H1 (cell line): ENCODE measurements at regions not wholly inside any gene's neighbourhood (a gene's known extent, or its start where the extent isn't known, plus 50 kb on each side); places are given as distances from the start of the nearest gene placed in this dataset.
"Not testable (repeated sequence)": the region's sequence is repeated elsewhere in the genome, so short reads cannot be mapped to it uniquely, and the experiment has no call there.

ENCODE experiments used
- CTCF ChIA-PET: fragments of 300-600 bp; sonication (Branson Sonifier 250); formaldehyde crosslinking; loops from one replicate; lab custom pipeline; 2021; ENCODE audit not compliant: partially characterized antibody; lab: Charles Lee
- POLR2A ChIA-PET: fragments of 300-600 bp; sonication (Branson Sonifier 250); formaldehyde crosslinking; loops from one replicate; lab custom pipeline; 2021; ENCODE audit warnings: inconsistent platforms; ENCODE audit not compliant: partially characterized antibody; lab: Charles Lee
- DNase-seq, 2 experiments: peaks; one replicate each; pipeline versions ENCODE4 v3.0.0 to v3.0.0-alpha.2; 2010 to 2022; ENCODE audit warnings: low spot score in 2 of 2, low read depth in 1 of 2, mixed read lengths in 1 of 2
- FAIRE-seq: peaks from 2 replicates; lab custom pipeline; 2011; peaks lifted over from hg19 to GRCh38; lab: Jason Lieb, UNC
- H2AFZ ChIP-seq: 2 replicates; pipeline ENCODE4 v1.8.1; 2012; ENCODE audit warnings: low read length, inconsistent platforms
- H2AK5ac ChIP-seq: 2 replicates; pipeline ENCODE4 v1.6.1; 2013; ENCODE audit warnings: low read depth, low read length
- H2BK120ac ChIP-seq: replicated peaks from 2 replicates; pipeline ENCODE3; 2013; ENCODE audit warnings: low read depth, low read length, inconsistent platforms
- H2BK12ac ChIP-seq: 2 replicates; pipeline ENCODE4 v1.6.1; 2013; ENCODE audit warnings: low read depth, low read length
- H2BK15ac ChIP-seq: 2 replicates; pipeline ENCODE4 v1.6.1; 2013; ENCODE audit warnings: low read length
- H2BK20ac ChIP-seq: 2 replicates; pipeline ENCODE4 v1.6.1; 2013; ENCODE audit warnings: low read length
- H2BK5ac ChIP-seq: 2 replicates; pipeline ENCODE4 v1.6.1; 2013; ENCODE audit warnings: low read depth, low read length
- H3K14ac ChIP-seq: 2 replicates; pipeline ENCODE4 v1.6.1; 2013; ENCODE audit warnings: inconsistent platforms; ENCODE audit not compliant: insufficient read length
- H3K18ac ChIP-seq: 2 replicates; pipeline ENCODE4 v1.6.1; 2013; ENCODE audit warnings: low read length; ENCODE audit errors: extremely low read depth
- H3K23ac ChIP-seq: 2 replicates; pipeline ENCODE4 v1.6.1; 2013; ENCODE audit warnings: inconsistent platforms; ENCODE audit not compliant: insufficient read length
- H3K23me2 ChIP-seq: 2 replicates; pipeline ENCODE4 v1.6.1; 2013; ENCODE audit warnings: low read depth, low read length
- H3K27ac ChIP-seq: 2 replicates; pipeline ENCODE4 v1.6.1; 2011; ENCODE audit warnings: low read depth, low read length, inconsistent platforms
- H3K27me3 ChIP-seq, 4 experiments: replicated peaks in 1 of 4; 1 replicate in 1 of 4; 2 replicates in 3 of 4; pipeline versions ENCODE4 v1.6.1 to v1.8.1; 2011 to 2013; ENCODE audit warnings: low read length in 3 of 4, mild to moderate bottlenecking in 3 of 4, inconsistent platforms in 2 of 4, mixed read lengths in 2 of 4, moderate library complexity in 1 of 4; ENCODE audit not compliant: control insufficient read depth in 3 of 4, insufficient read depth in 3 of 4; ENCODE audit errors: extremely low read depth in 1 of 4
- H3K36me3 ChIP-seq, 4 experiments: 2 replicates each; pipeline versions ENCODE4 v1.6.1 to v1.8.1; 2011 to 2013; ENCODE audit warnings: mild to moderate bottlenecking in 4 of 4, low read length in 3 of 4, moderate library complexity in 2 of 4, control low read depth in 1 of 4, inconsistent platforms in 1 of 4; ENCODE audit not compliant: insufficient read depth in 4 of 4, control insufficient read depth in 2 of 4
- H3K4ac ChIP-seq: replicated peaks from 2 replicates; pipeline ENCODE3; 2013; ENCODE audit warnings: low read length, low read depth, mixed read lengths, inconsistent platforms; ENCODE audit not compliant: insufficient read length
- H3K4me1 ChIP-seq, 4 experiments: replicated peaks in 1 of 4; 1 replicate in 1 of 4; 2 replicates in 3 of 4; pipeline versions ENCODE4 v1.6.1 to v1.8.1; 2011 to 2013; ENCODE audit warnings: low read length in 3 of 4, inconsistent platforms in 2 of 4, mixed read lengths in 1 of 4; ENCODE audit not compliant: insufficient read depth in 4 of 4, control insufficient read depth in 3 of 4
- H3K4me2 ChIP-seq, 2 experiments: 2 replicates each; pipeline versions ENCODE4 v1.6.1 to v1.8.1; 2011 to 2013; ENCODE audit warnings: low read depth in 2 of 2, low read length in 2 of 2, control low read depth in 1 of 2, inconsistent platforms in 1 of 2, mild to moderate bottlenecking in 1 of 2; ENCODE audit not compliant: insufficient read depth in 1 of 2
- H3K4me3 ChIP-seq, 4 experiments: fragments of 200-600, 300-600 bp in 1 of 4; sonication (generic), shearing (Covaris generic), sonication (Bioruptor Twin) in 1 of 4; 2 replicates each; pipeline versions ENCODE4 v1.5.1 to v1.8.1; 2011 to 2016; ENCODE audit warnings: low read length in 4 of 4, low read depth in 3 of 4, control low read depth in 2 of 4, inconsistent platforms in 2 of 4, mild to moderate bottlenecking in 2 of 4, mixed read lengths in 1 of 4, moderate library complexity in 1 of 4; ENCODE audit not compliant: insufficient read depth in 2 of 4; ENCODE audit errors: extremely low read depth in 1 of 4
- H3K56ac ChIP-seq: replicated peaks from 2 replicates; pipeline ENCODE3; 2013; ENCODE audit warnings: low read depth, mild to moderate bottlenecking, mixed read lengths, low read length, inconsistent platforms; ENCODE audit not compliant: insufficient read length
- H3K79me1 ChIP-seq: 2 replicates; pipeline ENCODE4 v1.6.1; 2013; ENCODE audit warnings: low read depth, low read length, control low read depth
- H3K79me2 ChIP-seq, 2 experiments: 2 replicates each; pipeline versions ENCODE4 v1.6.1 to v1.8.1; 2012 to 2013; ENCODE audit warnings: low read length in 2 of 2, mild to moderate bottlenecking in 2 of 2, inconsistent platforms in 1 of 2; ENCODE audit not compliant: insufficient read depth in 2 of 2, control insufficient read depth in 1 of 2
- H3K9ac ChIP-seq, 4 experiments: replicated peaks in 1 of 4; 1 replicate in 1 of 4; 2 replicates in 3 of 4; pipeline versions ENCODE4 v1.6.1 to v1.8.1; 2011 to 2013; ENCODE audit warnings: low read depth in 3 of 4, low read length in 3 of 4, control low read depth in 2 of 4, mild to moderate bottlenecking in 2 of 4, moderate library complexity in 2 of 4, inconsistent platforms in 1 of 4; ENCODE audit errors: extremely low read depth in 1 of 4
- H3K9me3 ChIP-seq, 2 experiments: 2 replicates each; pipeline versions ENCODE4 v1.6.1 to v1.8.1; 2012 to 2013; ENCODE audit warnings: mild to moderate bottlenecking in 2 of 2, moderate library complexity in 2 of 2, control low read depth in 1 of 2, inconsistent platforms in 1 of 2, low read depth in 1 of 2, low read length in 1 of 2, mixed read lengths in 1 of 2; ENCODE audit not compliant: insufficient read depth in 2 of 2
- H4K20me1 ChIP-seq, 2 experiments: replicated peaks in 1 of 2; 2 replicates each; pipeline versions ENCODE3 to v1.8.1; 2011 to 2013; ENCODE audit warnings: inconsistent platforms in 2 of 2, low read length in 2 of 2, mild to moderate bottlenecking in 1 of 2; ENCODE audit not compliant: insufficient read depth in 2 of 2, control insufficient read depth in 1 of 2
- H4K5ac ChIP-seq: 2 replicates; pipeline ENCODE4 v1.6.1; 2013; ENCODE audit warnings: low read length, low read depth, mixed read lengths, inconsistent platforms; ENCODE audit not compliant: insufficient read length
- H4K8ac ChIP-seq: 2 replicates; pipeline ENCODE4 v1.8.0; 2013; ENCODE audit warnings: mild to moderate bottlenecking, moderate library complexity, low read length, inconsistent platforms; ENCODE audit not compliant: insufficient read depth; ENCODE audit errors: extremely low read depth
- H4K91ac ChIP-seq: replicated peaks from 2 replicates; pipeline ENCODE3; 2013; ENCODE audit warnings: low read length, mixed read lengths, inconsistent platforms; ENCODE audit not compliant: insufficient read length
- WGBS, 2 experiments: shearing (Covaris generic) in 1 of 2; methylation state at CpG; one replicate each; pipeline versions ENCODE4 v1.1.6 to v1.1.7; 2013 to 2015; ENCODE audit warnings: low lambda C conversion rate in 2 of 2, mixed read lengths in 2 of 2, inconsistent platforms in 1 of 2, low coverage in 1 of 2, missing lambda C conversion rate in 1 of 2; ENCODE audit not compliant: insufficient replicate concordance in 2 of 2, insufficient coverage in 1 of 2, insufficient read length in 1 of 2; ENCODE audit errors: extremely low coverage in 1 of 2, missing lambda C conversion rate in 1 of 2; 5-methylcytosine and 5-hydroxymethylcytosine counted together

GRCh38 chrY:21767824-21768223 is 126.5 kb downstream of the RBMY1D start:
- H3K27me3 ChIP-seq, DNase-seq, H3K23me2 ChIP-seq, H2BK15ac ChIP-seq, H2BK20ac ChIP-seq, H4K20me1 ChIP-seq, H3K23ac ChIP-seq, H2AK5ac ChIP-seq, H3K4me1 ChIP-seq, H2BK12ac ChIP-seq, CTCF ChIA-PET, H3K14ac ChIP-seq, H3K36me3 ChIP-seq, H2BK120ac ChIP-seq, H3K9ac ChIP-seq, H3K9me3 ChIP-seq, H3K56ac ChIP-seq, FAIRE-seq, H3K18ac ChIP-seq, H3K4me3 ChIP-seq, H3K4ac ChIP-seq, H3K27ac ChIP-seq, H3K4me2 ChIP-seq, H3K79me1 ChIP-seq, H4K91ac ChIP-seq, H3K79me2 ChIP-seq, H2AFZ ChIP-seq, H4K5ac ChIP-seq, H2BK5ac ChIP-seq, H4K8ac ChIP-seq, POLR2A ChIA-PET: not testable (repeated sequence)
- no CpG with 5 or more reads among the region's 1 CpG for WGBS, 2 experiments

- POLR2A ChIA-PET, CTCF ChIA-PET: not testable (repeated sequence)
- WGBS, 2 experiments = no CpG with 5 or more reads among the region's 4 CpGs
Measured at GRCh38 chrY:21782174-21782860, 112.0 kb downstream of the RBMY1D start.

More at GRCh38 chrY:21782174-21782860, 112.0 kb downstream of the RBMY1D start:
- H3K14ac ChIP-seq, H3K18ac ChIP-seq, H3K4ac ChIP-seq, H3K4me2 ChIP-seq, H3K9me3 ChIP-seq, H3K79me1 ChIP-seq, H3K23ac ChIP-seq, H2BK20ac ChIP-seq, H3K23me2 ChIP-seq, DNase-seq, H2AFZ ChIP-seq, H3K4me1 ChIP-seq, H4K91ac ChIP-seq, H2BK12ac ChIP-seq, H3K56ac ChIP-seq, H2BK120ac ChIP-seq, H3K27ac ChIP-seq, FAIRE-seq, H4K20me1 ChIP-seq, H3K27me3 ChIP-seq, H3K79me2 ChIP-seq, H4K5ac ChIP-seq, H2BK5ac ChIP-seq, H2AK5ac ChIP-seq, H3K9ac ChIP-seq, H3K4me3 ChIP-seq, H2BK15ac ChIP-seq, H3K36me3 ChIP-seq, H4K8ac ChIP-seq: not testable (repeated sequence)
